Medulla oblongata (tissue), 1 donor: ENCODE measurements at regions not wholly inside any gene's neighbourhood (a gene's known extent, or its start where the extent isn't known, plus 50 kb on each side); places are given as distances from the start of the nearest gene placed in this dataset.

Experiments
- DNase-seq: peaks from one replicate; pipeline ENCODE4 v3.0.0-alpha.2; 2015; ENCODE audit errors: extremely low spot score

- DNase-seq, result peak; percentile 69
These were observed 147.8 kb upstream of the IL12A start for GRCh38 chr3:159840703-159841299.

GRCh38 chr3:159841766-159842165 lies 146.9 kb upstream of the IL12A start:
- no peak for DNase-seq

GRCh38 chr3:159843840-159844730 lies 144.6 kb upstream of the IL12A start:
- DNase-seq, result peak; percentile 60

DNA sequence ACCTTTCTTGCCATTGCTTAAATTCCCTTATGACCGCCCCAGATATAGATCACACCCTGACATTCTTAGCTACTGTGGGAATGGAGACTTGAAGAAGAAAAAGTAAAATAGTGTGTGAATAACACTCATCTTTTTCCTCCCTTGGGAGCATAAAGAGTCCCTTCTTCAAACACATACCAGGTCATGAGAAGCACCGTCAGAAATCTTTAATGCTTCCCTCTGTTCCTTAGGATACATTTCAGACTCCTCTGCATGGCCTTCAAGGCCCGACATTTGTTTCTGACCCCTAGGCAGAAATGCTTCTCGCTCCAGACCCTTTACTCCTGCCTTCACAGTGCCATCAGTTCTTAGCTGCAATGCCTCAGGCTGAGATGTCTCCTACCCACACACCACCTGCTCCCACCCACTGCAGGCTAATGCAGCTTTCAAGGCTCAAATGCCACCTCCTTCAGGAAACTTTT lies 143.8 kb upstream of the IL12A start:
- no peak for DNase-seq

DNA sequence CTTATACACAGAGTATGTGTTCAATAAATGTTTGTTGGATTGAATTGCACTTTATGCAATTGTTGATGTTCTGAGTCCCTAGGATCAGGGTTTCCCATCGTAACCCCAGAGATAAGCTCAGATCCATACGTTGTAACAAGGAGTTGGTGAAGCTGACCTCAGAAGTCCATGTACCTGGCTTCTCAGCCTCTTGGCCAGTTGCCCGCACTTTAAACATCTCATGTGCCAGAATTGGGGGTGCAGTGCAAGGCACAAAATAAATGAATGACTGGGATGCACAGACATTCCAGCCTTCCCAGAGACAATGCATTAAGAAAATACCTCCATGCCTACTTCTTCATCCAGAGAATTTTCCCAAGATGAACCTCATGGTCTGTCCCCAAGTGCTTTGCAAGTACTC lies 142.9 kb upstream of the IL12A start:
- no peak for DNase-seq

- no peak for DNase-seq
These were observed 142.4 kb upstream of the IL12A start for GRCh38 chr3:159846255-159846654.

- no peak for DNase-seq
These were observed 140.1 kb upstream of the IL12A start for GRCh38 chr3:159848348-159849118.

- no peak for DNase-seq
These were observed 138.2 kb upstream of the IL12A start for GRCh38 chr3:159850481-159850880.

DNA sequence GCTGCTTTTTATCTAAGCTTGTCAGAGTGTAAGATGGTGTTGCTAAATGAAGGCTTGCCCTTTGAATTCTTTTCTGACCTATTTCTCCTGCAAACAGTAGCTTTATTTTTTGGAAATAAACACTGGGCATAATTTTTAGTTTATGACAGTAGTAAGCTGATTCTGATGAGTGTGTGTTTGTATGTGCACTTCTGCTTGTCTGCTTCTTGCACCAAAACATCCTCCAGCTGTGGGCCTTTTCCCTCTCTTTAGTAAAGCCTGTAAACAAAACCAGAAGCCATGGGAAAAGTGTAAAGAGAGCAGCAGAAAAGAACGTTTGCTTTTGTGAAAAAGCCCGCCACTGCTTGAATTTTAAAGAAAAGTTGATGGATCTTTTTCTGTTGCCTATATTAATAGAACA lies 136.4 kb upstream of the IL12A start:
- peak; percentile 41 for DNase-seq

GRCh38 chr3:159852821-159853505 lies 135.7 kb upstream of the IL12A start:
- peak; percentile 69 for DNase-seq

- DNase-seq, result no peak
These were observed 135.2 kb upstream of the IL12A start for GRCh38 chr3:159853506-159853864.

GRCh38 chr3:159854500-159855124 lies 134.0 kb upstream of the IL12A start:
- no peak for DNase-seq

DNA sequence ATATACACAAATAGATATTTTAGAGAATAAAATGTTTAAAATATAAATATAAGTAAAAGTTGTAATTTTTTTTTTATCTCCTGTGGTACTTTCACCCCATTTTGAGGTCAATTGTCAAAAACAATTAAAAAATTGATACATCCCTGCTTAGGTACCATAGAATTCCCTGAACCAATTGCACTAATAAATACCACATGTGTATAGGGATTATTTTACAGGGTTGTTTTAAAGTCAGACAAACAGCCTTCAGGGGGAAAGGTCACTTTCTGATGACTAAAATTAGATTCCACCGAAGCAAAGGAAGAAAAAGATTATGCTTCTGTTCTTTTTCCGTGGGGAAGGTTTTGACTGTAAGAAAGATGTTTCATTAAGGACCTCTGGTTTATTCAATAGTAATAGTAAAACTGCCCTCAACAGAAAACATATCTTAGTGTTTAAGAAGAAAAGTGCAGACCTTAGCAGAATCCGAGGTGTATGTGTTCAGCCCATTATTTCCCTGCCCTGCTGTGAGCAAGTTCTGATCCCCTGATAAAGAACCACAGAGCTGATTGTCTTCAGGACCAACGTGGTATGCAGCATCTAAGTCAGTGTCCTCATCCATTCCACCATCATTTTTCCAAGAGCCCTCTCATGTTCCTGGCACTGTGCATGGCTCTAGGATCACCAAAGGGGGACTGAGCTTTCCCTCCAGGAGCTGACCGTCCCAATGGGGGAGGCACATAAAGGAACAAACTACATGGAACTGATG lies 132.9 kb upstream of the IL12A start:
- DNase-seq, result no peak

GRCh38 chr3:159856590-159857104 lies 132.0 kb upstream of the IL12A start:
- no peak for DNase-seq

DNA sequence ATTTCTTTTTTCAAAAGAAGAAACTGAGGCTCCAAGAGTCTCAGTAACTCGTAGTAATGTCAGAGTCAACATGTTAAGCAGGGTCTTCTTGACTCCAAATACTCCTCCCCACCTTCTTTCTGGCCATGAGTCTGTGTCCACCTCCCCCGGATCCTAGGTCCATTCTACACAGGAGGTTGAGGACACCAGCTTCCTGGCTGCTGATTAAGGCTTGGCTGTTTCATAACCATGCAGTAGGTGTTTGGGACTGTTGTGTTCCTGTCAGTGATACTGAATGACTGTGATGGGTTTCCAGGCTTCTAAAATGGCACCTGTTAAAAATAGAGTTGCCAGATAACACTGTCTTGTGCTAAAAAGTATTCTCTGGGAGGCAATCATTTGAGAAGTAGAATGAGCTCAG lies 130.8 kb upstream of the IL12A start:
- no peak for DNase-seq

DNA sequence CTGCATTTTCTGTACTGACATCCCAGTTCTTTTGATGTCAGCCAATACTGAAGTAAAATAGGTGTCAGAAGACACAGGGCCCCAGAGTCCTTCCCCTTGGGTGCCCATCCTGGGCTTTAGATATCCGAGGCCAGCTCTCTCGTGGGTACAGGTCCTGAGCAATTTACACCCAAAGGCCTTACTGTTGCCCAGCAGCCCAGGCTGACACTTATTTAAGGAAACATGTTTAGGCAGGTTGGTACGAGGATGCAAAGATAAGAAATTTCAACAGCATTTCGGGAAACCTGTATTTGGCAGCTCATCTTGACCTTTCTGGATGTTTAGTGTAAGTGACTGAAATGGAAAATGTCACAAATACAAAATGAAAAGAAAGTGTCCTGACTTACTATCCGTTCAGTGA lies 130.0 kb upstream of the IL12A start:
- DNase-seq, result no peak

- DNase-seq, result no peak
These were observed 129.2 kb upstream of the IL12A start for GRCh38 chr3:159859424-159859823.

DNA sequence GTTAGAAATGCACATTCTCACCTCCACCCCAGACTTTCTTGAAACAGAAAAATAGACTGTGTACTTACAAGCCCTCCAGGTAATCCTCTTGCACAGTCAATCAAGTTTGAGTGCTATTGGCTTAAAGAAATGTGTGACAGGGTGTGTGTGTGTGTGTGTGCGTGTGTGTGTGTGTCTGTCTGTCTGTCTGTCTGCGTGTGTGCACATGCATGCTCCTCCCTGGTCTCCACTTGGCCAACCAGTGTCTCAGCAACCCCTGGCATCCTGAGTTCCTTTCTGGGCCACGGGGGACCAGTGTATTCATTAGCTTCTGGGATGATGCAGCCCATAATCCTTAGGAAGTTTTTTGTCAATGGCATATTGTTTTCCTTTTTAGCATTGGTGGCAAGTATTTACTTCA lies 128.8 kb upstream of the IL12A start:
- no peak for DNase-seq

DNA sequence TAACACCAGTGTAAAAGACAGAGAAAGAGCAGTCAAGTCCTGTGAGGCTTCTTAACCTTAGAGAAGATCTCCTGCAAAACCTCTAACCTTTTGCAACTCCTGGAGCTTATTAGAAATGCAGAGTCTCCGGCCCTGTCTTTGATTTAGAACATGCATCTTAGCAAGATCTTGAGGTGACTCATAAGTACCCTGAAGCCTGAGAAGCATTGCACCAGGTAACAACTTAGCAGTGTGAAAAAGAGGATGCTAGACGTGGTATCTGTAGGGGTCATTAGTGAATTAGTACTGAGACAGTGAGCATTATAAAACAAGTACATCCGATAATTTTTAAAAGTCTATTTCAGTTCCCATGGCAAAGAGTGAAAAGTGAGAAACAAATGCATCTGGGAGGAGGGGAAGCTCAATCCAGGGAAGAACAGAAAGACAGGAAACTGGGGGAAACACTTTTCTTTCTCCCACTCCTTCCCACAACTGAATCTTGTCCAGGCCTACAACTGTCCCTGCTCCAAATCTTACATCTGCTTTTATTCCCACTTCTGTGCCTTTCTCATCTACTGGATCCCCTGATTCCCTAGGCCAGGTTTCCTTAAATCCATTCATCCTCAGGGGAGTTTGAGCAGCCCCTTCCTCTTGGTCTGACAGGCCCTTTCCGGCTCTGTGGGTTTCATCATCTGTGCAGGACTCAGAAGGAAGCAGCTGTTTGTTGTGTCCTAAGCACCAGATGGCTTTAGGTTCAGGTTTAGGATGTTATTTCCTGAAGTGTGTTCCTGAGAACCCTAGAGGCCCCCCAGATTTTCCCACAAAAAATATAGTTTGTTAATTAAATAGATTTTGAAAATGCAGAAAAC lies 128.1 kb upstream of the IL12A start:
- DNase-seq, result no peak
